Neural progenitor cell (in vitro differentiated cells): ENCODE measurements at regions not wholly inside any gene's neighbourhood (a gene's known extent, or its start where the extent isn't known, plus 50 kb on each side); places are given as distances from the start of the nearest gene placed in this dataset.

Experiments used
- DNase-seq: peaks from one replicate; pipeline ENCODE4 v3.0.0-alpha.2; 2016; ENCODE audit warnings: low spot score
- H2AFZ ChIP-seq: fragments of 200-600 bp; sonication (generic); replicated peaks from 2 replicates; pipeline ENCODE4 v1.6.1; 2016; ENCODE audit warnings: antibody characterized with exemption
- H3F3A ChIP-seq: fragments of 200-600 bp; sonication (generic); 2 replicates; pipeline ENCODE4 v1.6.1; 2016; ENCODE audit warnings: antibody characterized with exemption, low read depth
- H3K27ac ChIP-seq: fragments of 200-600 bp; sonication (generic); 2 replicates; pipeline ENCODE4 v1.5.1; 2016; ENCODE audit warnings: mild to moderate bottlenecking
- H3K27me3 ChIP-seq: fragments of 200-600 bp; sonication (generic); 2 replicates; pipeline ENCODE4 v1.6.1; 2016; ENCODE audit warnings: mild to moderate bottlenecking, moderate library complexity
- H3K36me3 ChIP-seq: fragments of 200-600 bp; sonication (generic); 2 replicates; pipeline ENCODE4 v1.5.1; 2016
- H3K4me1 ChIP-seq: fragments of 200-600 bp; sonication (generic); 2 replicates; pipeline ENCODE4 v1.6.1; 2016; ENCODE audit warnings: mixed run types
- H3K4me2 ChIP-seq: fragments of 200-600 bp; sonication (generic); 2 replicates; pipeline ENCODE4 v1.6.1; 2016
- H3K4me3 ChIP-seq: fragments of 200-600 bp; sonication (generic); 2 replicates; pipeline ENCODE4 v1.5.1; 2016
- H3K79me2 ChIP-seq: fragments of 200-600 bp; sonication (generic); 2 replicates; pipeline ENCODE4 v1.6.1; 2016; ENCODE audit warnings: low read depth
- H3K9ac ChIP-seq: fragments of 200-600 bp; sonication (generic); 2 replicates; pipeline ENCODE4 v1.6.1; 2016
- H3K9me3 ChIP-seq: fragments of 200-600 bp; sonication (generic); 2 replicates; pipeline ENCODE4 v1.5.1; 2016; ENCODE audit warnings: low read depth
- H4K20me1 ChIP-seq: fragments of 200-600 bp; sonication (generic); 2 replicates; pipeline ENCODE4 v1.6.1; 2016; ENCODE audit warnings: low read depth
- H3K27ac Mint-ChIP-seq: 3 replicates; pipeline ENCODE4 v1.8.0; 2021; ENCODE audit warnings: mixed read lengths
- H3K27me3 Mint-ChIP-seq: 2 replicates; pipeline ENCODE4 v1.8.0; 2022; ENCODE audit warnings: low read depth, mild to moderate bottlenecking, inconsistent platforms, moderate library complexity, mixed read lengths; ENCODE audit not compliant: insufficient read depth
- H3K36me3 Mint-ChIP-seq: 3 replicates; pipeline ENCODE4 v1.8.0; 2021; ENCODE audit warnings: mixed read lengths
- H3K4me1 Mint-ChIP-seq: 3 replicates; pipeline ENCODE4 v1.8.0; 2021; ENCODE audit warnings: mixed read lengths
- H3K4me3 Mint-ChIP-seq: 3 replicates; pipeline ENCODE4 v1.8.0; 2021; ENCODE audit warnings: mild to moderate bottlenecking, moderate library complexity, mixed read lengths
- H3K9me3 Mint-ChIP-seq: 3 replicates; pipeline ENCODE4 v1.8.0; 2020; ENCODE audit warnings: mixed read lengths
- EZH2 ChIP-seq: fragments of 200-600 bp; sonication (generic); IDR thresholded peaks from 2 replicates; pipeline ENCODE4 v1.6.1; 2017; ENCODE audit warnings: antibody characterized with exemption, mild to moderate bottlenecking, moderate library complexity
- EZH2phosphoT487 ChIP-seq: fragments of 200-600 bp; sonication (generic); IDR thresholded peaks from 2 replicates; pipeline ENCODE4 v1.6.1; 2017; ENCODE audit warnings: antibody characterized with exemption
- TF ChIP-seq, protein P1 (sequence below): fragments of 200-600 bp; sonication (generic); IDR thresholded peaks from 2 replicates; pipeline ENCODE4 v1.5.1; 2017; ENCODE audit warnings: antibody characterized with exemption, mild to moderate bottlenecking

DNA sequence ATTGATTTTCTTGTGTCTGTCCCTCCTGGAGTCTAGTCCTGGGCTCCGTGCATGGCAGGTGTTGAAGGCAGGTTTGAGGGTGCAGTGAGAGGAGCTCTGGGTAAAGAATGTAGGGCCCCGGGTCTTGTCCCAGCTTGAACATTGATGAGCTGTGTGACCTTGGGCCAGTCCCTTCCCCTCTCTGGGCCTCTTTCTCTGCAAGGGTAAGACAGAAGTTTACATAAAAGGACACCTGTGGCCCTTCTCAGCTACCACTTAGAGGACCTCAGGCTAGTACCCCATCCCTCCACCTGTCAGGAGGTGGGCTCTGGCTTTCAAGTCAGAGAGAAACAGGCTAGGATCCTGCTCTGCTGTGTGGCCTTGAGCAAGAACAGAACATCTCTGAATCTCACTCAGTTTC lies 55.3 kb upstream of the CTNNBL1 start:
- no peak overlapping the region for H3K4me2 ChIP-seq
- no peak overlapping the region for H3K9ac ChIP-seq
- no peaks in the 10 kb centered on the region for H3K4me1 Mint-ChIP-seq
- TF ChIP-seq EZH2phosphoT487 (no peak), EZH2 (no peak)
- TF ChIP-seq, protein P1, sequence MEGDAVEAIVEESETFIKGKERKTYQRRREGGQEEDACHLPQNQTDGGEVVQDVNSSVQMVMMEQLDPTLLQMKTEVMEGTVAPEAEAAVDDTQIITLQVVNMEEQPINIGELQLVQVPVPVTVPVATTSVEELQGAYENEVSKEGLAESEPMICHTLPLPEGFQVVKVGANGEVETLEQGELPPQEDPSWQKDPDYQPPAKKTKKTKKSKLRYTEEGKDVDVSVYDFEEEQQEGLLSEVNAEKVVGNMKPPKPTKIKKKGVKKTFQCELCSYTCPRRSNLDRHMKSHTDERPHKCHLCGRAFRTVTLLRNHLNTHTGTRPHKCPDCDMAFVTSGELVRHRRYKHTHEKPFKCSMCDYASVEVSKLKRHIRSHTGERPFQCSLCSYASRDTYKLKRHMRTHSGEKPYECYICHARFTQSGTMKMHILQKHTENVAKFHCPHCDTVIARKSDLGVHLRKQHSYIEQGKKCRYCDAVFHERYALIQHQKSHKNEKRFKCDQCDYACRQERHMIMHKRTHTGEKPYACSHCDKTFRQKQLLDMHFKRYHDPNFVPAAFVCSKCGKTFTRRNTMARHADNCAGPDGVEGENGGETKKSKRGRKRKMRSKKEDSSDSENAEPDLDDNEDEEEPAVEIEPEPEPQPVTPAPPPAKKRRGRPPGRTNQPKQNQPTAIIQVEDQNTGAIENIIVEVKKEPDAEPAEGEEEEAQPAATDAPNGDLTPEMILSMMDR: no peak
- H3K9me3 Mint-ChIP-seq: peaks cover 2% of the 10 kb centered on the region
- no peak overlapping the region for H3K4me3 Mint-ChIP-seq
- H3K27ac ChIP-seq: no peak overlapping the region
- H3K36me3 ChIP-seq: no peaks in the 10 kb centered on the region
- no peaks in the 10 kb centered on the region for H3K36me3 Mint-ChIP-seq
- peaks cover 3% of the 10 kb centered on the region for H3F3A ChIP-seq
- peaks cover 25% of the 10 kb centered on the region for H3K27me3 Mint-ChIP-seq
- H3K9me3 ChIP-seq: no peaks in the 10 kb centered on the region
- H4K20me1 ChIP-seq: no peaks in the 10 kb centered on the region
- H3K4me1 ChIP-seq: no peaks in the 10 kb centered on the region
- H3K4me3 ChIP-seq: no peak overlapping the region
- H3K27ac Mint-ChIP-seq: no peak overlapping the region
- no peaks in the 10 kb centered on the region for H3K79me2 ChIP-seq
- no peak overlapping the region for H2AFZ ChIP-seq
- no peaks in the 10 kb centered on the region for H3K27me3 ChIP-seq
- DNase-seq: no peak

DNA sequence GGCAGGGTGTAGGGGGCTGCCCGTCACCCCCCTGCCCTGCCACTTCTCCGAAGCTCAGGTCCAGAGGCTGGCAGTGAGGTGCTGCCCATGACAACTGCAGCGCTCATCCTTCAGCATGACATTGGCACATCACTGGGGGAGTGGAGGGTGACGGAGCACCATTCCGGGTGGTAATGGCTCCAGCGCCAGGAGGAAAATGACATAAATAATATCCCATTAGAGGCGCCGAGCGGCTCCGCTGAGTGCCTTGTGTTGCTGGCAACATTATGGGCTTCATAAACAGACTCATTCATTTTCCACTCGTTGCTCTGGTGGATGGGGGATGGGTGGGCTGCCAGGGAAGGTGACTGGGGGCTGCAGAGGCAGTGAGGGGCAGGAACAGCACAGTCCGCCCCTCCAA lies 56.9 kb upstream of the CTNNBL1 start:
- no peak overlapping the region for H3K27ac ChIP-seq
- no peaks in the 10 kb centered on the region for H3K79me2 ChIP-seq
- no peaks in the 10 kb centered on the region for H3K4me1 ChIP-seq
- no peak overlapping the region for H3K4me2 ChIP-seq
- H2AFZ ChIP-seq: no peak overlapping the region
- no peak overlapping the region for H3K4me3 ChIP-seq
- Mint-ChIP-seq H3K4me1 (no peaks in the 10 kb centered on the region), H3K27me3 (peaks cover 24% of the 10 kb centered on the region), H3K9me3 (peaks cover 6% of the 10 kb centered on the region), H3K27ac (no peak overlapping the region), H3K4me3 (no peak overlapping the region), H3K36me3 (no peaks in the 10 kb centered on the region)
- peaks cover 9% of the 10 kb centered on the region for H3K27me3 ChIP-seq
- no peak overlapping the region for H3K9ac ChIP-seq
- no peaks in the 10 kb centered on the region for H3K9me3 ChIP-seq
- no peak for TF ChIP-seq EZH2
- TF ChIP-seq EZH2phosphoT487: no peak
- TF ChIP-seq, protein P1: no peak
- no peaks in the 10 kb centered on the region for H4K20me1 ChIP-seq
- H3F3A ChIP-seq: no peaks in the 10 kb centered on the region
- no peak for DNase-seq
- H3K36me3 ChIP-seq: no peaks in the 10 kb centered on the region

DNA sequence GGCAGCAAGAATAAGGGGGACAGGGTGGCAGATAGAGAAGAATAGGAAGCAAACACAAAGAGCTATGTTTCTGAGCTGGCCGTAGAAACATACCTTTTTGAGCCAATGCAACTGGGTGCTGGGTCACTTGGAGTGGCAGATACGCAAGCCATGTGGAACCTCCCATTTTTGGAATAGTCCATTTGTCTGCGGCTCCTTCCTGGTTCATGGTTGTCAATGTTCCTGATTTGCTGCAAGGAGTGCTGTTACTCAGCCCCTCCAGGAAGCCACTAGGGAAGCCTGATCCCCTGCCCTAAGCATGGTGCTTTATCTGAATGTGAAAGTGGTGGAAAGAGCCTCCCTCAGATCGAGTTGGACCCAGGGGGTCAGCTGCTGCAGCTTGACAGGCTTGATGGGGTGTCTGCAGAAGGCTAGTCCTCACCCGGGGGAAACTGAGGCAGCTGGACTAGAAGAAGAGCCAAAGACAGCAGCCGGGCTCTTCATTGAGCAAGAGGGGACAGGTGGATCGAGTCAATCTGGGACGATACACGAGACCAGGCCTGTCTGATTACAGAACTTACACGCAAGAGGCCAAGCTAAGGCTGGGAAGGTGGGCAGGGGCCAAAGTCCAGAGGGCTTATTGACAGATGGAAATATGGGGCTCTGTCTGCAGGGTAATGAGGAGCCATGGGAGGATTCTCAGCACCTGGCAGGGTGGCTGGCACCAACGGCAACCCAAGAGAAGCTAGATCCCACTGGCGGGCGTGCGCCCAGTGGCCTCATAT lies 57.4 kb upstream of the CTNNBL1 start:
- no peaks in the 10 kb centered on the region for H3K79me2 ChIP-seq
- no peaks in the 10 kb centered on the region for H4K20me1 ChIP-seq
- peaks cover 15% of the 10 kb centered on the region for H3K27me3 ChIP-seq
- H3K4me3 ChIP-seq: no peak overlapping the region
- H3K36me3 Mint-ChIP-seq: no peaks in the 10 kb centered on the region
- no peaks in the 10 kb centered on the region for H3K36me3 ChIP-seq
- no peaks in the 10 kb centered on the region for H3K4me1 ChIP-seq
- H3K27me3 Mint-ChIP-seq: peaks cover 27% of the 10 kb centered on the region
- no peaks in the 10 kb centered on the region for H3K4me1 Mint-ChIP-seq
- H3K4me2 ChIP-seq: no peak overlapping the region
- no peak for DNase-seq
- H3K4me3 Mint-ChIP-seq: no peak overlapping the region
- H3K9ac ChIP-seq: no peak overlapping the region
- TF ChIP-seq EZH2 (no peak), EZH2phosphoT487 (no peak)
- TF ChIP-seq, protein P1: no peak
- H3K27ac Mint-ChIP-seq: no peak overlapping the region
- H3K9me3 Mint-ChIP-seq: peaks cover 6% of the 10 kb centered on the region
- H3K9me3 ChIP-seq: no peaks in the 10 kb centered on the region
- no peak overlapping the region for H2AFZ ChIP-seq
- H3K27ac ChIP-seq: no peak overlapping the region
- H3F3A ChIP-seq: no peaks in the 10 kb centered on the region
